Superior temporal gyrus (tissue), 1 donor: ENCODE measurements at regions not wholly inside any gene's neighbourhood (a gene's known extent, or its start where the extent isn't known, plus 50 kb on each side); places are given as distances from the start of the nearest gene placed in this dataset.
A peak's percentile ranks its signal among the peaks of the same experiment; 100 is the strongest.
"Not testable (repeated sequence)": the region's sequence is repeated elsewhere in the genome, so short reads cannot be mapped to it uniquely, and the experiment has no call there.

Experiments used
- DNase-seq: peaks from one replicate; pipeline ENCODE4 v3.0.0-alpha.2; 2016; ENCODE audit errors: extremely low spot score

DNA sequence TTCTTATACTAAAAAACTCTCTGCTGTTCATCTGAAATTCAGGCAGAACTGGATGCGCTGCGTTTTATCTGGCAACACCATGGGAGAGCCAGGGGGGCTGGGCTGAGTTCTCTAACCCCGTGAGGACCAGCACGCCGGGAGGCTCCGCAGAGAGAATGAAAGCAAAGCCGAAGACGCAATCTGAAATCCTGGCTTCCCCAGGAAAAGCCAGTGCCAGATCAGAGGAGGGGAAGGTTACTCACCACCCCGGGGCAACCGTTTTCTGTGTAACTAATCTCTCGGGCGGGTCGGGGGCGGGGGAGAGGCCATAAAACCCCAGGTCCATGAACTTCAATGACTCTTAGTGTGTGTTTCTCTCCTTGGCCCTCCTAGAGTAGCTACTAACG is 99.4 kb downstream of the SHANK2 start:
- no peak for DNase-seq

GRCh38 chr11:71152312-71153004 is 99.9 kb downstream of the SHANK2 start:
- DNase-seq: not testable (repeated sequence)

GRCh38 chr11:71151561-71151960 is 100.8 kb downstream of the SHANK2 start:
- DNase-seq: no peak

- no peak for DNase-seq
Measured at GRCh38 chr11:71150859-71151258, 101.5 kb downstream of the SHANK2 start.

GRCh38 chr11:71148716-71149115 is 103.7 kb downstream of the SHANK2 start:
- DNase-seq: no peak

GRCh38 chr11:71147331-71147730 is 105.0 kb downstream of the SHANK2 start:
- DNase-seq: no peak

GRCh38 chr11:71146846-71147245 is 105.5 kb downstream of the SHANK2 start:
- no peak for DNase-seq

- no peak for DNase-seq
Measured at GRCh38 chr11:71145988-71146824, 106.2 kb downstream of the SHANK2 start.

- no peak for DNase-seq
Measured at GRCh38 chr11:71145368-71145767, 107.0 kb downstream of the SHANK2 start.

DNA sequence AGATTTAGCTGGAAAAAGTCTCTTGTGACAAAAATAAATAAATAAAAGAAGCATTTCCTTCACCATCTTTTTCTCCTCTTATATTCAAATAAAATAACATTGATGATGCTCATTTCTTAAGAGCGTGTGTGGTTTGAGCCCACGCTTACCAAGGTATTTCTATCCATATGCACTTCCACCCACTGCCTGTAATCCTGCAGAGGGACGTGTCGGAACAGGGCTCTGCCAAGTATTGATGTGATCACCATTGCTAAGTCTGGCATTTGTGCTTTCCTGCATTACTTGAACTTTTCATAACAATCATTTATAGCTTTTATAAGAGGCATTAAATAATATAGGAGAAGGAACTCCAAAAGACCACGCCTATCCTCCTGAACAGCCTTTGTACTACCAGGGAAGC is 107.6 kb downstream of the SHANK2 start:
- no peak for DNase-seq

- no peak for DNase-seq
Measured at GRCh38 chr11:71144010-71144409, 108.4 kb downstream of the SHANK2 start.

DNA sequence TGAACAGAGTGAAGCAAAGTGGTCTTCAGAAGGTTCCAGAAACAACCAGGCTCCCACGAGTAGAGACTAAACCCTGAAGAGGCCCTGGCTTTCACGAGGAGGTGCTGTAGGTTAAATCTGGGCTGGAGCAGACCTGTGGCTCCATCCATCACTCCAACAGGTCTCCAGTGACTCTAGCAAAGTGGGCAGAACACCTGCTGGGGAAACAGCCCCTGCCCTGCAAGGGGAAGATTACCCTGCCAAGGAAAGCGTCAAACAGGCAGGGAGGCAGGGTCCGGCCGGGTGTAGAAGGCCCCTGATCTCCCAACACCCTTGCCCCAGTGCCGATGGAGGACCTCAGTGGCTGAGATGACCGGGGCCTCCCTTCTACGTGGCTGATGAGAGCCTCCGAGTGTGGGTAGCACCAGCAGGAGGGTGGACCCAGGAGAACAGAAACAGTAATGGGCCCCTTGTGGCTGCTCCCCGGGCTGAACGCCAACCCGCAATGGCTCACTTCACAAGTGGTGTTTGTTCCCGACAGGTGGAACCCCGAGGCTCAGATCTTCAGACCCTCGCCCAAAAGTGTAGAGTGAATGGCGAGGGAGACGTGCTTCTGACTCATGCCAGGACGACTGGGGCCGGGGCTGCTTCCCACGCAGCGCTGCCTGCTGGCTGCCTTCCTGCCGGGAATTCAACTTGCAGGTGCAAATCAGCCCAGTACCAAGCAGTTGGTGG is 112.0 kb downstream of the SHANK2 start:
- no peak for DNase-seq

GRCh38 chr11:71139516-71140205 is 112.7 kb downstream of the SHANK2 start:
- DNase-seq: peak; percentile 97

DNA sequence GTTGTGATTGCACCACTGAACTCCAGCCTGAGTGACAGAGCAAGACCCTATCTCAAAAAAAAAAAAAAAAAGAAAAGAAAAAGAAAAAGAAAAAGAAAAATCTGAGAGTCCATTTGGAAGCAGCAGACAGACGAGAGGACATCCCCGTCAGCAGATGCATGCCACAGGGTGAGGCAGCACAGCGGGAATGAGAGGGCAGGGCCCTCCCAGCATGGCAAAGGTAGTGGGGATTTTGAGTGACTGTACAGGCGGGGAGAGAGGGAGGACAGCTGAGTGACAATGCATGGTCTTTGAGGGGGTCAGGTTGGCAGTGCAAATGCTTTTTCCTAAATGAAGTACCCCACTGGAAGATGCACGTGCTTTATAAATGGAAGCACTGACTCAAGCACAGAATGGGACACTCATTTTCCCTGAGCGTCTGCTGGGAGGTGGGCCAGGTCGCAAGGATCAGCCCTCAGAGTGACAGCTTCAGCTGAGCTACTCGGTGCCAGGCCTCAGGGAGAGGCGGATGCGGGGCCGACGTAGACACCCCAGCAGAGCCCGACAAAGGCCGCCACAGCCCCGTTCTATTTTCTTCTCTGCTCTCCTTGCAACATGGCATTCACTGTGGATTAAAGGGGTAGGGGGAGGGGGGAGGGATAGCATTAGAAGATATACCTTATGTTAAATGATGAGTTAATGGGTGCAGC is 113.5 kb downstream of the SHANK2 start:
- DNase-seq: peak; percentile 48

- DNase-seq: no peak
Measured at GRCh38 chr11:71137376-71137775, 115.0 kb downstream of the SHANK2 start.

- no peak for DNase-seq
Measured at GRCh38 chr11:71136095-71136845, 116.1 kb downstream of the SHANK2 start.

GRCh38 chr11:71135112-71135511 is 117.3 kb downstream of the SHANK2 start:
- DNase-seq: no peak

- no peak for DNase-seq
Measured at GRCh38 chr11:71133946-71134345, 118.4 kb downstream of the SHANK2 start.

DNA sequence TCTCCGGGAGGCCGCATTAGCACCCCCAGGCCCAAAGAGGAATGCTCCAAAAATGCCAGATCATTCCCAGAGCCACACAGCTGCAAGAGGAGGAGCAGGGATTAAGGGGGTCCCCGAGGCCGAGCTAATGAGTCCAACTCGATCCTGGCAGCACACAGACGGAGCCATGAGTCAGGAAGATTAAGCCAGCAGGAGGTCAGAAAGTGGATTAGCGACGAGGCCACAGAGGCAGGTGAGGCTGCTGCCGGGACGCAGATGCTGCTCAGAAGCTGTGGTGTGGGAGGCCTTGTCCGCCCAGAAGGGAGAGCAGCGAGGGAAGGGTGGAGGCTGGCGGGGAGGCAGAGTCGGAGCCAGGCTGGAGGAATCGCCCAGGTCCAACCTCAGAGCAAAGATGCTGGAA is 120.5 kb downstream of the SHANK2 start:
- DNase-seq: no peak

GRCh38 chr11:71130106-71130505 is 122.3 kb downstream of the SHANK2 start:
- no peak for DNase-seq

GRCh38 chr11:71129624-71130023 is 122.8 kb downstream of the SHANK2 start:
- no peak for DNase-seq
